ENCODE measurements at regions not wholly inside any gene's neighbourhood (a gene's known extent, or its start where the extent isn't known, plus 50 kb on each side); places are given as distances from the start of the nearest gene placed in this dataset.
"Not testable (repeated sequence)": the region's sequence is repeated elsewhere in the genome, so short reads cannot be mapped to it uniquely, and the experiment has no call there.

GRCh38 chr5:74497706-74498105 is 142.8 kb downstream of the ENC1 start:
- WGBS: 80% methylated on average over 4 of the region's 4 CpGs
- peaks cover 2% of the 10 kb centered on the region for H3K4me1 ChIP-seq (ENCODE audit: control insufficient read depth, insufficient read depth, low read length)
- H3K4me3 ChIP-seq (ENCODE audit: low read length): no peak overlapping the region
- no peaks in the 10 kb centered on the region for H3K9me3 ChIP-seq (ENCODE audit: control insufficient read depth, low read length)
- no peak for ATAC-seq
- no peaks in the 10 kb centered on the region for H3K27me3 ChIP-seq (ENCODE audit: control insufficient read depth, insufficient read depth)
- H3K27ac ChIP-seq (ENCODE audit: low read length): no peak overlapping the region
- intact Hi-C loops (cut with DNase I): no loop called here
- no peak for DNase-seq

GRCh38 chr5:74493411-74493810 is 147.1 kb downstream of the ENC1 start:
- H3K4me3 ChIP-seq (ENCODE audit: low read length): no peak overlapping the region
- ATAC-seq: no peak
- H3K27me3 ChIP-seq (ENCODE audit: control insufficient read depth, insufficient read depth): no peaks in the 10 kb centered on the region
- no peaks in the 10 kb centered on the region for H3K9me3 ChIP-seq (ENCODE audit: control insufficient read depth, low read length)
- intact Hi-C loops (cut with DNase I): no loop called here
- no peaks in the 10 kb centered on the region for H3K4me1 ChIP-seq (ENCODE audit: control insufficient read depth, insufficient read depth, low read length)
- no peak overlapping the region for H3K27ac ChIP-seq (ENCODE audit: low read length)
- no peak for DNase-seq

GRCh38 chr5:74492230-74492629 is 148.3 kb downstream of the ENC1 start:
- Histone ChIP-seq H3K27me3 (ENCODE audit: control insufficient read depth, insufficient read depth) (no peaks in the 10 kb centered on the region), H3K9me3 (ENCODE audit: control insufficient read depth, low read length) (no peaks in the 10 kb centered on the region), H3K4me1 (ENCODE audit: control insufficient read depth, insufficient read depth, low read length) (no peaks in the 10 kb centered on the region), H3K4me3 (ENCODE audit: low read length) (no peak overlapping the region), H3K27ac (ENCODE audit: low read length) (no peak overlapping the region)
- DNase-seq (no peak), ATAC-seq (no peak)
- intact Hi-C loops (cut with DNase I): no loop called here
- WGBS: 43% methylated on average over 2 of the region's 2 CpGs

- no peaks in the 10 kb centered on the region for H3K4me1 ChIP-seq (ENCODE audit: control insufficient read depth, insufficient read depth, low read length)
- H3K4me3 ChIP-seq (ENCODE audit: low read length): no peak overlapping the region
- intact Hi-C loops (cut with DNase I): no loop called here
- ATAC-seq (no peak), DNase-seq (no peak)
- H3K27ac ChIP-seq (ENCODE audit: low read length): no peak overlapping the region
- H3K9me3 ChIP-seq (ENCODE audit: control insufficient read depth, low read length): no peaks in the 10 kb centered on the region
- H3K27me3 ChIP-seq (ENCODE audit: control insufficient read depth, insufficient read depth): no peaks in the 10 kb centered on the region
Observed at GRCh38 chr5:74491586-74491985, 148.9 kb downstream of the ENC1 start.

GRCh38 chr5:74490814-74491213 is 149.7 kb downstream of the ENC1 start:
- no peak overlapping the region for H3K4me3 ChIP-seq (ENCODE audit: low read length)
- no peaks in the 10 kb centered on the region for H3K4me1 ChIP-seq (ENCODE audit: control insufficient read depth, insufficient read depth, low read length)
- 88% methylated on average over 3 of the region's 3 CpGs for WGBS
- no peak overlapping the region for H3K27ac ChIP-seq (ENCODE audit: low read length)
- ATAC-seq: no peak
- DNase-seq: no peak
- intact Hi-C loops (cut with DNase I): no loop called here
- H3K27me3 ChIP-seq (ENCODE audit: control insufficient read depth, insufficient read depth): no peaks in the 10 kb centered on the region
- H3K9me3 ChIP-seq (ENCODE audit: control insufficient read depth, low read length): no peaks in the 10 kb centered on the region

- no peak for ATAC-seq
- 61% methylated on average over 3 of the region's 3 CpGs for WGBS
- H3K27ac ChIP-seq (ENCODE audit: low read length): no peak overlapping the region
- H3K9me3 ChIP-seq (ENCODE audit: control insufficient read depth, low read length): no peaks in the 10 kb centered on the region
- DNase-seq: no peak
- H3K4me1 ChIP-seq (ENCODE audit: control insufficient read depth, insufficient read depth, low read length): no peaks in the 10 kb centered on the region
- no peaks in the 10 kb centered on the region for H3K27me3 ChIP-seq (ENCODE audit: control insufficient read depth, insufficient read depth)
- no peak overlapping the region for H3K4me3 ChIP-seq (ENCODE audit: low read length)
- intact Hi-C loops (cut with DNase I): no loop called here
Observed at GRCh38 chr5:74482990-74483389, 157.5 kb downstream of the ENC1 start.

- Histone ChIP-seq H3K27ac (ENCODE audit: low read length) (no peak overlapping the region), H3K27me3 (ENCODE audit: control insufficient read depth, insufficient read depth) (no peaks in the 10 kb centered on the region), H3K4me1 (ENCODE audit: control insufficient read depth, insufficient read depth, low read length) (no peaks in the 10 kb centered on the region), H3K4me3 (ENCODE audit: low read length) (no peak overlapping the region), H3K9me3 (ENCODE audit: control insufficient read depth, low read length) (no peaks in the 10 kb centered on the region)
- DNase-seq (no peak), ATAC-seq (no peak)
- intact Hi-C loops (cut with DNase I): no loop called here
- WGBS: 82% methylated on average over 6 of the region's 6 CpGs
Observed at GRCh38 chr5:74482523-74482922, 158.0 kb downstream of the ENC1 start.

GRCh38 chr5:74481357-74481756 is 159.2 kb downstream of the ENC1 start:
- H3K9me3 ChIP-seq (ENCODE audit: control insufficient read depth, low read length); intact Hi-C loops (cut with DNase I): not testable (repeated sequence)
- WGBS: 100% methylated on average over 2 of the region's 2 CpGs

GRCh38 chr5:74480201-74480600 is 160.3 kb downstream of the ENC1 start:
- Histone ChIP-seq H3K27me3 (ENCODE audit: control insufficient read depth, insufficient read depth) (no peaks in the 10 kb centered on the region), H3K27ac (ENCODE audit: low read length) (no peak overlapping the region), H3K9me3 (ENCODE audit: control insufficient read depth, low read length) (no peaks in the 10 kb centered on the region), H3K4me3 (ENCODE audit: low read length) (no peak overlapping the region), H3K4me1 (ENCODE audit: control insufficient read depth, insufficient read depth, low read length) (no peaks in the 10 kb centered on the region)
- ATAC-seq: no peak
- intact Hi-C loops (cut with DNase I): no loop called here
- DNase-seq: no peak
- WGBS: 66% methylated on average over 6 of the region's 6 CpGs

More at GRCh38 chr5:74481357-74481756, 159.2 kb downstream of the ENC1 start:
- ATAC-seq; H3K4me3 ChIP-seq (ENCODE audit: low read length); H3K27ac ChIP-seq (ENCODE audit: low read length); H3K27me3 ChIP-seq (ENCODE audit: control insufficient read depth, insufficient read depth); H3K4me1 ChIP-seq (ENCODE audit: control insufficient read depth, insufficient read depth, low read length); DNase-seq: not testable (repeated sequence)

GRCh38 chr5:74478328-74478727 is 162.2 kb downstream of the ENC1 start:
- ATAC-seq: no peak

GRCh38 chr5:74477761-74478160 is 162.8 kb downstream of the ENC1 start:
- H3K4me1 ChIP-seq (ENCODE audit: control insufficient read depth, insufficient read depth, low read length): no peaks in the 10 kb centered on the region
- no peak overlapping the region for H3K4me3 ChIP-seq (ENCODE audit: low read length)
- H3K9me3 ChIP-seq (ENCODE audit: control insufficient read depth, low read length): no peaks in the 10 kb centered on the region
- no peak overlapping the region for H3K27ac ChIP-seq (ENCODE audit: low read length)
- WGBS: 86% methylated on average over 12 of the region's 12 CpGs
- H3K27me3 ChIP-seq (ENCODE audit: control insufficient read depth, insufficient read depth): no peaks in the 10 kb centered on the region
- ATAC-seq (no peak), DNase-seq (no peak)
- intact Hi-C loops (cut with DNase I): no loop called here

More at GRCh38 chr5:74478328-74478727, 162.2 kb downstream of the ENC1 start:
- intact Hi-C loops (cut with DNase I): no loop called here
- Histone ChIP-seq H3K27ac (ENCODE audit: low read length) (no peak overlapping the region), H3K27me3 (ENCODE audit: control insufficient read depth, insufficient read depth) (no peaks in the 10 kb centered on the region), H3K4me1 (ENCODE audit: control insufficient read depth, insufficient read depth, low read length) (no peaks in the 10 kb centered on the region), H3K4me3 (ENCODE audit: low read length) (no peak overlapping the region), H3K9me3 (ENCODE audit: control insufficient read depth, low read length) (no peaks in the 10 kb centered on the region)
- DNase-seq: peak in 1 of 3 donors; percentile 42
- WGBS: 84% methylated on average over 5 of the region's 5 CpGs

GRCh38 chr5:74476819-74477453 is 163.6 kb downstream of the ENC1 start:
- H3K9me3 ChIP-seq (ENCODE audit: control insufficient read depth, low read length): no peaks in the 10 kb centered on the region
- ATAC-seq: no peak
- no peak for DNase-seq
- no peak overlapping the region for H3K4me3 ChIP-seq (ENCODE audit: low read length)
- H3K4me1 ChIP-seq (ENCODE audit: control insufficient read depth, insufficient read depth, low read length): no peaks in the 10 kb centered on the region
- H3K27ac ChIP-seq (ENCODE audit: low read length): no peak overlapping the region
- 96% methylated on average over 7 of the region's 7 CpGs for WGBS
- no peaks in the 10 kb centered on the region for H3K27me3 ChIP-seq (ENCODE audit: control insufficient read depth, insufficient read depth)
- intact Hi-C loops (cut with DNase I): no loop called here

Data from right cardiac atrium (tissue), 5 donors.